GM12875 (cell line): ENCODE measurements at regions not wholly inside any gene's neighbourhood (a gene's known extent, or its start where the extent isn't known, plus 50 kb on each side); places are given as distances from the start of the nearest gene placed in this dataset.

Experiments
- H3K4me3 ChIP-seq: one replicate; pipeline ENCODE4 v1.5.1; 2011; ENCODE audit warnings: low read depth, low read length, control low read depth
- CTCF ChIP-seq: IDR thresholded peaks from 2 replicates; pipeline ENCODE4 v1.5.1; 2011; ENCODE audit warnings: low read depth, mild to moderate bottlenecking, control low read depth, inconsistent platforms, low read length, moderate library complexity, borderline replicate concordance; ENCODE audit not compliant: insufficient read depth

GRCh38 chr10:78929541-78929940 lies 139.2 kb upstream of the ZMIZ1 start:
- no peak for TF ChIP-seq CTCF
- H3K4me3 ChIP-seq: no peak overlapping the region

GRCh38 chr10:78931321-78932053 lies 137.3 kb upstream of the ZMIZ1 start:
- no peak for TF ChIP-seq CTCF
- no peak overlapping the region for H3K4me3 ChIP-seq

DNA sequence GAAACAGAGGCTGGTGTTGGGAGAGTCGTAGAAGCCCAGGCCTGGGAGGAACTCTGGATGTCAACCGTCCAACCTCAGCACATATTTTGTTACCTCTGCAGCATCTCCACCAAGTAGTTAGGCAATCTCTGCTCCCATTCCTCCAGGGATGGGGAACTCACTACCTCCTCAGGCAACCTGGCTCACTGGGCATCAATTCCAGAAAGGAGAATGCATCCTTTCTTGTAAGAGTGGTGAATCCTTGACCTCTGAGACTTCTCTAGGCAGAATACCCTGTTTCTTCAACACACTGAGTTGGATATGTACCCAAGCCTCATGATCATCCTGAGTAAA lies 136.7 kb upstream of the ZMIZ1 start:
- no peak overlapping the region for H3K4me3 ChIP-seq
- TF ChIP-seq CTCF: no peak

DNA sequence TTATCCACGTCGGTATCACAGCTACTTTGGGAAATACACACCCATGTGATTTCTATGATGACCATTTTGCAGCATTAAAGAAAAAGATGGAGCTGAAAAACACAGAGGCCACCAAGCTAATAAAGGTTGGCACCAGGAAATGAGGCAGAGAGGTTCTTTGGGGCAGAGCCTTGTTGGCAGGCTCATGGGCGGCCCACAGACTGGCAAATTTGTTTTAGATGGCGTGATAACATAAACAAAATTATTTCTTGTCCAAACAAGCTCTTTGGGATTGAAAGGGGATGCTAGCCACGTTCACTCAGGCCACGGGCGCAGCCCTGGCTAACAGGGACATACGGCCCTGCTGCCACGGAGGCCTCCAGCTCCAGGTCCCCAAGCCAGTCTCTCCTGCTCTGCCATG lies 135.9 kb upstream of the ZMIZ1 start:
- H3K4me3 ChIP-seq: no peak overlapping the region
- TF ChIP-seq CTCF: no peak

DNA sequence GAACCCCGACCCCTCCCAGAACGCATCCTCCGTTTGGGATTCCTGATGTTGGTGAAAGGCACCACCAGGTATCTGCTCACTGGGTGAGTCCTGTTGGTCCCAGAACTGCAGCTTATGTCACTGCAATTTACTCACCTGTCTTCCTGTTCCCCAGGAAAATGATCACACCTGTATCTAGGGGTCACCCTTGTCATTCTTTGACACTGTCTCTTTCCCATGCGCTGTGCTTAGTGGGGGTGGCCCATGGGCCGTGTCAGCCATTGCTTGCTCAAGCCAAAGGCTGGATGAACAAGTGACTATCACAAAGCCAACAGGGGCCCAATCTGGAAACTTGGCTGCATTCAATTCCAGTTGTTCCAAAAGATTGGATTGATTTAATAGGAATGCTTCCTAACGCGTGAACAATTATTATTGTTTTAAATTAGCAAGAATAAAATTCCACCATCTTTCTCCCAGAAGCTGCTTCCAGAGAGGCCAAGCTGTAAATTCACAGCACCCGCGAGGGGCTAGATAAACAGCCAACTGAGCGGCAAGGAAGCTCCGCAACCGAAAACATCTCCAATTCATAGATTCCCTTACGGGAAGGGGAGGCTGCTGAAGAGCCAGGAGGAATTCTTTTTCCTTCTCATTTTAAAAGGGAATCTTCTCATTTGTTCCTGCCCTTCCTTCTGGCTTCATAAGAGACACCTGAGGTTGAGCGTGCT lies 134.8 kb upstream of the ZMIZ1 start:
- TF ChIP-seq CTCF: no peak

DNA sequence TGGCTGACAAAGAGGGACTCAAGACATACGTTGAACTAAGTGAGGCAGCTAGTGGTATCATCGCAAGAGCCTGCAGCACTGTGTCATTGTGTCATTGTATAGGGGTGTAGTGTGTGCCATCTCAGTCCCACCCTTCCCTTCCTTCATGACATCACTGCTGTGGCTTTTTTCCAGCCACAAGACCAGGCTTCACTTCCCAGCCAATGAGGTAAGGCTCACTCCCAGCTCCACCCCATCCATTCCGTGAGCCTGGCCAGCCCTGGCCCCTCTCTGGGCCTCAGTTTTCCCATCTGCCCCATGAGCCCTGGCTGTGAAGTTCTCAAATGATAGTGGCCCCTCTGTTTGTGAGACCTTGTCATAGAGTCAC lies 134.3 kb upstream of the ZMIZ1 start:
- H3K4me3 ChIP-seq: no peak overlapping the region
- TF ChIP-seq CTCF: no peak

More for the DNA sequence above, 134.8 kb upstream of the ZMIZ1 start:
- H3K4me3 ChIP-seq: no peak overlapping the region

DNA sequence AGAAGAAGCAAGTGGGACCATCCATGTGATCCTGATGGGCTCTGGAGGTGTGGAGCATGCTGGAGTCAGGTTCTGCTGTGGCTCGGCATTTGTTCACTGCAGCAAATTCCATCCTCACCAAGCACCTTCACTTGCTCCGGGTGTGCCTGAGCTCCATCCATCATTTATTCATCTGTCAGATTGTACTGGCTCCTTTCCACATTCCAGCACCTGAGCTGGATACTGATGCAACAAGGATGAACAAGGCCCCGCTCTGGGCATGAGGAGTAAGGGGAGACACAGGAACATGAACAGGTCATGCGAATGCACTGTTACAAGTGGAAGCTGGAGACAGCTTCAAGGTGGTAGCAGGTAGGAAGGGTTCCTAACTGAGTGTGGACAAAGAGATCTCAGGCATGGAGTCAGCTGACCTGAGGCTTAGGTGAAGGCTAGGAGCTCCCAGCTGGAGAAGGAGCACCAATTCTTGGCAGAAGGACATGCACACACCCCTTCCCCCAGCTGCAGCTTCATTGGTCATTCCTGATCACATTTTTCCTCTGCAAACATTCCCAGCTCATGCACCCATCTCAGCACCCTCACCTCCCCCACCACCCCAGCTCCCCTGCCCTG lies 133.7 kb upstream of the ZMIZ1 start:
- H3K4me3 ChIP-seq: no peak overlapping the region
- no peak for TF ChIP-seq CTCF
